Mesothelial cell of epicardium (in vitro differentiated cells): ENCODE measurements at regions not wholly inside any gene's neighbourhood (a gene's known extent, or its start where the extent isn't known, plus 50 kb on each side); places are given as distances from the start of the nearest gene placed in this dataset.

Experiments
- DNase-seq, 2 experiments: peaks; one replicate each; pipeline ENCODE4 v3.0.0; 2021; ENCODE audit warnings: low spot score in 2 of 2; ENCODE audit not compliant: unreplicated experiment in 2 of 2
- H3K27ac Mint-ChIP-seq: 2 replicates; pipeline ENCODE4 v1.8.0; 2021; ENCODE audit warnings: mixed read lengths
- H3K27me3 Mint-ChIP-seq: 2 replicates; pipeline ENCODE4 v1.8.0; 2021; ENCODE audit warnings: low read depth, mixed read lengths
- H3K36me3 Mint-ChIP-seq: 2 replicates; pipeline ENCODE4 v1.8.0; 2021; ENCODE audit warnings: mixed read lengths
- H3K4me1 Mint-ChIP-seq: 2 replicates; pipeline ENCODE4 v1.8.0; 2021; ENCODE audit warnings: mixed read lengths
- H3K4me3 Mint-ChIP-seq: 2 replicates; pipeline ENCODE4 v1.8.0; 2021; ENCODE audit warnings: mild to moderate bottlenecking, moderate library complexity, mixed read lengths
- H3K9me3 Mint-ChIP-seq: 2 replicates; pipeline ENCODE4 v1.8.0; 2021; ENCODE audit warnings: mixed read lengths
- TF ChIP-seq, protein P1 (sequence below): fragments of 200-600 bp; sonication (generic); IDR thresholded peaks from one replicate; pipeline ENCODE4 v1.5.0; 2021; ENCODE audit warnings: antibody characterized with exemption; ENCODE audit not compliant: unreplicated experiment

DNA sequence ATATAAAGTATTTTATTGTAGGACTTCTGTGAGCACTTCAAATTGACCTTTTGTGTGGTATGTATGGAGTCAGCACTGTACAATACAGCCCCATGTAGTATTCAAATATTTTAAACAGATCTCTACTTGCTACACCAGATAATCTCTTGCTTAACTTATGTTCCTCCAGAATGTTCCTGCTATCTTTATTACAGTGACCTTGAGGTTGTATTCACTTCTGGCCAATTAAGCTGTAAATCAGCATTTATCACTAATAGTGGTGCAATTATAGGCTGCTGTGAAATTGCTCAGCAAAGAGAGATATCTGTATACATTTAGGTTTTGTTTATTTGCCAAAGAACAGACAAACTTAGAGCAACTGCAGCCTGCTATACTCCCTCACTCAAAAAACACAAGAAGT is 1218.6 kb downstream of the PCDH17 start:
- Mint-ChIP-seq H3K4me3 (no peak overlapping the region), H3K27me3 (no peaks in the 10 kb centered on the region), H3K27ac (no peak overlapping the region), H3K4me1 (peaks cover 9% of the 10 kb centered on the region), H3K9me3 (peaks cover 15% of the 10 kb centered on the region), H3K36me3 (peaks cover 3% of the 10 kb centered on the region)
- TF ChIP-seq, protein P1, sequence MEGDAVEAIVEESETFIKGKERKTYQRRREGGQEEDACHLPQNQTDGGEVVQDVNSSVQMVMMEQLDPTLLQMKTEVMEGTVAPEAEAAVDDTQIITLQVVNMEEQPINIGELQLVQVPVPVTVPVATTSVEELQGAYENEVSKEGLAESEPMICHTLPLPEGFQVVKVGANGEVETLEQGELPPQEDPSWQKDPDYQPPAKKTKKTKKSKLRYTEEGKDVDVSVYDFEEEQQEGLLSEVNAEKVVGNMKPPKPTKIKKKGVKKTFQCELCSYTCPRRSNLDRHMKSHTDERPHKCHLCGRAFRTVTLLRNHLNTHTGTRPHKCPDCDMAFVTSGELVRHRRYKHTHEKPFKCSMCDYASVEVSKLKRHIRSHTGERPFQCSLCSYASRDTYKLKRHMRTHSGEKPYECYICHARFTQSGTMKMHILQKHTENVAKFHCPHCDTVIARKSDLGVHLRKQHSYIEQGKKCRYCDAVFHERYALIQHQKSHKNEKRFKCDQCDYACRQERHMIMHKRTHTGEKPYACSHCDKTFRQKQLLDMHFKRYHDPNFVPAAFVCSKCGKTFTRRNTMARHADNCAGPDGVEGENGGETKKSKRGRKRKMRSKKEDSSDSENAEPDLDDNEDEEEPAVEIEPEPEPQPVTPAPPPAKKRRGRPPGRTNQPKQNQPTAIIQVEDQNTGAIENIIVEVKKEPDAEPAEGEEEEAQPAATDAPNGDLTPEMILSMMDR, result no peak
- DNase-seq, result no peak

DNA sequence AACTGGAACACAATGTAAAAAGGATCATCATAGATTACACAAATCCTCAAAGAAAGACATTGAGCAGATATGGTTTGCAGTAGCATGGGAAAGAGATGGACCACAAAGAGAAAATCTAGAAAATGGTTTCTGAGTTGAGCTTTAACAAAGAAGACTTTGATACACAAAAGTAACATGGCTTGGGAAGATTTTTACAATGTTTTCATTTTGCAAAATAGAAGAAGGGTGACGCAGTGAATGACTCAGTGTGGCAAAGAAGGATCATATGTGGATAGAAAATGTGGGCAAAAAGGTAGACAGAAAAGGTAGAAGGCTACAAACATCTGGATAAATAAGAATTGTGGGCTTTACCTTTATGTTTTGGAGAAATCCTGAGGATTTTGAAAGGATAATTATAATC is 1220.5 kb downstream of the PCDH17 start:
- TF ChIP-seq, protein P1, result no peak
- no peak overlapping the region for H3K27ac Mint-ChIP-seq
- H3K4me1 Mint-ChIP-seq, result peaks cover 9% of the 10 kb centered on the region
- no peaks in the 10 kb centered on the region for H3K27me3 Mint-ChIP-seq
- H3K4me3 Mint-ChIP-seq, result no peak overlapping the region
- no peaks in the 10 kb centered on the region for H3K9me3 Mint-ChIP-seq
- H3K36me3 Mint-ChIP-seq, result no peaks in the 10 kb centered on the region
- DNase-seq, result no peak

DNA sequence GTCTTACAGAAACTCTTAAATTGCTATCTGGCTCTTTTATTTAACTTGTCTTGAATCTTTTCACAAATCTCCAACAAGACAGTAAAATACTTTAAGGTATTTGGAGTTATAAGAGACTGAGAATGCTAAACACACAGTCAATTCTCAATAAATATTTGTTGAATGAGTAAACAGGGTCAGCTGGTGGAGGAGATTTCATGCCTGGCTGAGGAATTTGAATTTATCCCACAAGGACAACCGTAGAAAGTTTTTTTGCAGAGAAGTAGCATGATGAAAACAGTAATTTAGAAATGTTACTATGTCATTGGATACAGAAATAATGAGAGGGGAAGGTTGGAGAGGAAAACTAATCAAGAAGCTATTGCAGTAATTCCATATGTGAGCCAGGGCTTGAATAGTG is 1223.7 kb downstream of the PCDH17 start:
- Mint-ChIP-seq H3K4me1 (peaks cover under 1% of the 10 kb centered on the region), H3K27ac (no peak overlapping the region), H3K9me3 (peaks cover 3% of the 10 kb centered on the region), H3K27me3 (no peaks in the 10 kb centered on the region), H3K4me3 (no peak overlapping the region), H3K36me3 (no peaks in the 10 kb centered on the region)
- no peak for DNase-seq
- TF ChIP-seq, protein P1, result no peak

DNA sequence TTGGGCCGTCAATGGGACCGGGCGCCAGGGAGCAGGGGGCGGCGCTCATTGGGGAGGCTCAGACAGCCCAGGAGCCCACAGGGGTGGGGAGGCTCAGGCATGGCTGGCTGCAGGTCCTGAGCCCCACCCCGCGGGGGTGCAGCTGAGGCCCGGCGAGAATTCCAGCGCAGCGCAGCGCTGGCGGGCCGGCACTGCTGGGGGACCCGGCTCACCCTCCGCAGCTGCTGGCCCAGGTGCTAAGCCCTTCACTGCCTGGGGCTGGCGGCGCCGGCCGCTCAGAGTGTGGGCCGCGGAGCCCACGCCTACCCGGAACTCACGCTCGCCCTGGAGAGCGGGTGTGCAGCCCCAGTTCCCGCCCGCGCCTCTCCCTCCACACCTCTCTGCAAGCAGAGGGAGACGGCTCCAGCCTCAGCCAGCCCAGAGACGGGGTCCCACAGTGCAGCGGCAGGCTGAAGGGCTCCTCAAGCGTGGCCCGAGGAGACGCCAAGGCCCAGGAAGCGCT is 1227.4 kb downstream of the PCDH17 start:
- Mint-ChIP-seq H3K9me3 (peaks cover 3% of the 10 kb centered on the region), H3K4me3 (no peak overlapping the region), H3K36me3 (no peaks in the 10 kb centered on the region), H3K27ac (no peak overlapping the region), H3K4me1 (no peaks in the 10 kb centered on the region), H3K27me3 (no peaks in the 10 kb centered on the region)
- no peak for DNase-seq
- TF ChIP-seq, protein P1, result no peak

DNA sequence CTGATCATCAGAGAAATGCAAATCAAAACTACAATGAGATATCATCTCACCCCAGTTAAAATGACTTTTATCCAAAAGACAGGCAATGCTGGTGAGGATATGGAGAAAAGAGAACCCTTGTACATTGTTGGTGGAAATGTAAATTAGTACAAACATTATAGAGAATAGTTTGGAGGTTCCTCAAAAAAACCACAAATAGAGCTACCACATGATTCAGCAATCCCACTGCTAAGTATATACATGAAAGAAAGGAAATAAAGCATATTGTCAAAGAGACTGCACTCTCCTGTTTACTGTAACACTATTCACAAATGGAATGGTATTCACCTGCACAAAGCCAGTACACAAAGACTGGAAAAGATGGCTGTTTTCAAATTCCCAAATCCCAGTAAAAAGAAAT is 1233.7 kb downstream of the PCDH17 start:
- H3K9me3 Mint-ChIP-seq, result peaks cover 4% of the 10 kb centered on the region
- TF ChIP-seq, protein P1, result no peak
- H3K27ac Mint-ChIP-seq, result no peak overlapping the region
- no peak overlapping the region for H3K4me3 Mint-ChIP-seq
- no peaks in the 10 kb centered on the region for H3K27me3 Mint-ChIP-seq
- no peak for DNase-seq
- H3K36me3 Mint-ChIP-seq, result no peaks in the 10 kb centered on the region
- peaks cover 2% of the 10 kb centered on the region for H3K4me1 Mint-ChIP-seq

DNA sequence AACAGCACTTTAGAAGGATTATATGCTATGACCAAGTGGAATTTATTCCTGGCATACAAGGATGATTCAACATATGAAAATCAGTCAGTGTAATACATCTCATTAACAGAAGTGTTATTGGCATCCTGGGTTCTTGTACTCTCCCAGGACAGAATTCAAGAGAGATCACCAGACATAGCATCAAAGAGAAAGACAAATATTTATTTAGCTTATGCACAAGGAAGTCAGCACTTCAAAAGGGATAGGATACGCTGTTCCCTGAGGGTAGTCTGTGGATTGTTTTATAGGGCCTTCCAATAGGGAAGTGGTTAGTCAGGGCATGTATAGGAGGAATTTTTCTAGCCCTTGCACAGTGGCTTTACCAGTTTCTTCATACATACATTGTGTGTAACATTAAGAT is 1238.0 kb downstream of the PCDH17 start:
- Mint-ChIP-seq H3K27ac (no peak overlapping the region), H3K4me3 (no peak overlapping the region), H3K9me3 (peaks cover 17% of the 10 kb centered on the region), H3K27me3 (no peaks in the 10 kb centered on the region), H3K36me3 (no peaks in the 10 kb centered on the region), H3K4me1 (peaks cover 2% of the 10 kb centered on the region)
- TF ChIP-seq, protein P1, result no peak
- no peak for DNase-seq
